Activated CD8-positive, alpha-beta T cell treated with anti-CD3 and anti-CD28 coated beads for 36 hours (primary cell): ENCODE measurements at regions not wholly inside any gene's neighbourhood (a gene's known extent, or its start where the extent isn't known, plus 50 kb on each side); places are given as distances from the start of the nearest gene placed in this dataset.

Experiments used
- ATAC-seq: fragments of 200-7000 bp; cut with Tn5 transposase; one replicate; pipeline ENCODE4 v1.10.0; 2021; ENCODE audit warnings: mild to moderate bottlenecking, moderate library complexity
- CTCF ChIA-PET: fragments of 350-600 bp; sonication (Branson Sonifier 250); formaldehyde crosslinking; loops from one replicate; lab custom pipeline; 2021; ENCODE audit warnings: antibody characterized with exemption; lab: Charles Lee
- POLR2A ChIA-PET: fragments of 350-600 bp; sonication (Branson Sonifier 250); formaldehyde crosslinking; loops from one replicate; lab custom pipeline; 2021; ENCODE audit warnings: antibody characterized with exemption; lab: Charles Lee
- DNase-seq: peaks from one replicate; pipeline ENCODE4 v3.0.0-alpha.2; 2020
- H3K27ac Mint-ChIP-seq: one replicate; pipeline ENCODE4 v1.8.0; 2021; ENCODE audit warnings: mild to moderate bottlenecking, mixed read lengths
- H3K27me3 Mint-ChIP-seq: one replicate; pipeline ENCODE4 v1.8.0; 2021; ENCODE audit warnings: mixed read lengths
- H3K36me3 Mint-ChIP-seq: one replicate; pipeline ENCODE4 v1.8.0; 2021; ENCODE audit warnings: low read depth, mixed read lengths
- H3K4me1 Mint-ChIP-seq: one replicate; pipeline ENCODE4 v1.8.0; 2021; ENCODE audit warnings: low read depth, mixed read lengths
- H3K4me3 Mint-ChIP-seq: one replicate; pipeline ENCODE4 v1.8.0; 2021; ENCODE audit warnings: mild to moderate bottlenecking, moderate library complexity, mixed read lengths
- H3K9me3 Mint-ChIP-seq: one replicate; pipeline ENCODE4 v1.8.0; 2021; ENCODE audit warnings: mixed read lengths
- CTCF ChIP-seq: fragments of 200-600 bp; IDR thresholded peaks from one replicate; pipeline ENCODE4 v1.8.0; 2022; ENCODE audit warnings: antibody characterized with exemption, mild to moderate bottlenecking
- intact Hi-C: fragments of 100-400 bp; cut with micrococcal nuclease; formaldehyde crosslinking; loops from one replicate; pipeline ENCODE4 v1.10.0; 2022

GRCh38 chr4:43241104-43241503, 348.6 kb downstream of the GRXCR1 start:
- Mint-ChIP-seq H3K27me3 (no peaks in the 10 kb centered on the region), H3K9me3 (peaks cover 12% of the 10 kb centered on the region), H3K4me3 (no peak overlapping the region), H3K27ac (no peak overlapping the region), H3K36me3 (no peaks in the 10 kb centered on the region), H3K4me1 (no peaks in the 10 kb centered on the region)
- intact Hi-C loops = no loop called here
- ChIA-PET CTCF (no interaction called here), POLR2A (no interaction called here)
- ATAC-seq (no peak), DNase-seq (no peak)
- TF ChIP-seq CTCF = no peak

- H3K27ac Mint-ChIP-seq = no peak overlapping the region
- no peaks in the 10 kb centered on the region for H3K27me3 Mint-ChIP-seq
- intact Hi-C loops = no loop called here
- H3K4me1 Mint-ChIP-seq = no peaks in the 10 kb centered on the region
- H3K9me3 Mint-ChIP-seq = peaks cover 12% of the 10 kb centered on the region
- ChIA-PET POLR2A (no interaction called here), CTCF (no interaction called here)
- no peaks in the 10 kb centered on the region for H3K36me3 Mint-ChIP-seq
- TF ChIP-seq CTCF = no peak
- ATAC-seq (no peak), DNase-seq (no peak)
- no peak overlapping the region for H3K4me3 Mint-ChIP-seq
These were observed 350.1 kb downstream of the GRXCR1 start for GRCh38 chr4:43242606-43243005.

GRCh38 chr4:43243433-43244116, 351.1 kb downstream of the GRXCR1 start:
- CTCF ChIA-PET = no interaction called here
- H3K36me3 Mint-ChIP-seq = no peaks in the 10 kb centered on the region
- peaks cover 11% of the 10 kb centered on the region for H3K9me3 Mint-ChIP-seq
- intact Hi-C loops = no loop called here
- ATAC-seq (no peak), DNase-seq (no peak)
- H3K27me3 Mint-ChIP-seq = no peaks in the 10 kb centered on the region
- POLR2A ChIA-PET = no interaction called here
- TF ChIP-seq CTCF = no peak
- no peaks in the 10 kb centered on the region for H3K4me1 Mint-ChIP-seq
- H3K4me3 Mint-ChIP-seq = no peak overlapping the region
- H3K27ac Mint-ChIP-seq = no peak overlapping the region

- Mint-ChIP-seq H3K4me3 (no peak overlapping the region), H3K27me3 (no peaks in the 10 kb centered on the region), H3K9me3 (peaks cover 6% of the 10 kb centered on the region), H3K36me3 (no peaks in the 10 kb centered on the region), H3K27ac (no peak overlapping the region), H3K4me1 (no peaks in the 10 kb centered on the region)
- no peak for TF ChIP-seq CTCF
- ChIA-PET POLR2A (no interaction called here), CTCF (no interaction called here)
- DNase-seq (no peak), ATAC-seq (no peak)
- intact Hi-C loops = no loop called here
These were observed 352.3 kb downstream of the GRXCR1 start for GRCh38 chr4:43244688-43245382.

- intact Hi-C loops = no loop called here
- Mint-ChIP-seq H3K27me3 (no peaks in the 10 kb centered on the region), H3K36me3 (no peaks in the 10 kb centered on the region), H3K4me3 (no peak overlapping the region), H3K4me1 (no peaks in the 10 kb centered on the region), H3K9me3 (peaks cover 4% of the 10 kb centered on the region), H3K27ac (no peak overlapping the region)
- no peak for ATAC-seq
- ChIA-PET CTCF (no interaction called here), POLR2A (no interaction called here)
- no peak for DNase-seq
- TF ChIP-seq CTCF = no peak
These were observed 359.3 kb downstream of the GRXCR1 start for GRCh38 chr4:43251841-43252240.
